ENCODE measurements at regions not wholly inside any gene's neighbourhood (a gene's known extent, or its start where the extent isn't known, plus 50 kb on each side); places are given as distances from the start of the nearest gene placed in this dataset.

GRCh38 chr15:93865586-93865985 is 365.8 kb upstream of the MCTP2 start:
- TF ChIP-seq EZH2 (IDR thresholded peaks at IDR 0.05; ENCODE audit: insufficient read depth, poor library complexity, severe bottlenecking), result no peak
- TF ChIP-seq EZH2phosphoT487 (IDR thresholded peaks at IDR 0.05; ENCODE audit: insufficient read depth, low read depth), result no peak
